ENCODE measurements at regions not wholly inside any gene's neighbourhood (a gene's known extent, or its start where the extent isn't known, plus 50 kb on each side); places are given as distances from the start of the nearest gene placed in this dataset.
A peak's percentile ranks its signal among the peaks of the same experiment; 100 is the strongest.

DNA sequence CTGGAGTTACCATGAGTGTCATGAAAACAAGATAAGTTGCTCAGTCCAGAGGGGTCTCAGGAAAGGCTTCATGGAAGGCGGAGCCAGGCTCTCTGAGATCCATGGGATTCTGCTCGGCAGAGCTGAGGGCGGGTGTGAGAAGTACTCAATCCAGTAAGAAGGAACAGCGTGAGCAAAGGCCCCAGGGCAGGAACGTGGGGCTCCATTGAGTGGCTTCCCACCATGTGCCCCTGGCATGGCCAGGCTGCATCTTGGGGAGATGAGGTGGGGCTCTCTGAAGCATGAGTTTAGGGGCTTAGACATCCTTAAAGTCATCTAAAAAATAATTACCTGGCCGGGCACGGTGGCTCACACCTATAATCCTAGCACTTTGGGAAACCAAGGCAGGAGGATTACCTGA, 58.0 kb downstream of the ARL6IP4 start:
- DNase-seq (ENCODE audit: low read depth) = no peak
- Histone ChIP-seq H3K9me3 (ENCODE audit: control insufficient read depth, low read length) (no peaks in the 10 kb centered on the region), H3K4me3 (ENCODE audit: low read length) (no peak overlapping the region), H3K27me3 (replicated peaks; ENCODE audit: control insufficient read depth, insufficient read depth, low read length) (no peaks in the 10 kb centered on the region), H3K9ac (ENCODE audit: low read length) (no peak overlapping the region), H3K4me1 (ENCODE audit: control insufficient read depth, insufficient read depth, low read length) (peaks cover 34% of the 10 kb centered on the region), H3K36me3 (ENCODE audit: control insufficient read depth, insufficient read depth, low read length, severe bottlenecking) (peaks cover under 1% of the 10 kb centered on the region)

DNA sequence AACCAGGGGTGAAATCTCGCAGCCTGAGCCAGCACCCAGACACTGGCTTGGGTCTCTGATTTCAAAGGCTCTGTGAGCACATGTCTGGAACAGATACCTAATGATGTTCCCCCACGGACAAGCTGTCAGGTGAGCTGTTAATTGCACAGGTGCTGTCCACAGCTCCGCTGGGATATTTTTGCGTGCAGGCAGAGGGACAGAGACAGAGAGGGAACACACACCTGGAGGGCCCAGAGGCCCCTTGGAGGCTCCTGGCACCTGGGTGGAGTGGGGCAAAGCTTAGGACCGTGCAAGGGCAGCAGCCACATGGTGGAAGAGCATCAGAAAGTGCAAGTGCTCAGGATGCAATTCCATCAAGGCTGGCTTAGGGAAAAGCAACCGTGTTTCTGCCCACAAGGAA, 57.3 kb downstream of the ARL6IP4 start:
- Histone ChIP-seq H3K9me3 (ENCODE audit: control insufficient read depth, low read length) (no peaks in the 10 kb centered on the region), H3K36me3 (ENCODE audit: control insufficient read depth, insufficient read depth, low read length, severe bottlenecking) (peaks cover 7% of the 10 kb centered on the region), H3K4me1 (ENCODE audit: control insufficient read depth, insufficient read depth, low read length) (peaks cover 30% of the 10 kb centered on the region), H3K27me3 (replicated peaks; ENCODE audit: control insufficient read depth, insufficient read depth, low read length) (no peaks in the 10 kb centered on the region), H3K9ac (ENCODE audit: low read length) (no peak overlapping the region), H3K4me3 (ENCODE audit: low read length) (no peak overlapping the region)
- no peak for DNase-seq (ENCODE audit: low read depth)

DNA sequence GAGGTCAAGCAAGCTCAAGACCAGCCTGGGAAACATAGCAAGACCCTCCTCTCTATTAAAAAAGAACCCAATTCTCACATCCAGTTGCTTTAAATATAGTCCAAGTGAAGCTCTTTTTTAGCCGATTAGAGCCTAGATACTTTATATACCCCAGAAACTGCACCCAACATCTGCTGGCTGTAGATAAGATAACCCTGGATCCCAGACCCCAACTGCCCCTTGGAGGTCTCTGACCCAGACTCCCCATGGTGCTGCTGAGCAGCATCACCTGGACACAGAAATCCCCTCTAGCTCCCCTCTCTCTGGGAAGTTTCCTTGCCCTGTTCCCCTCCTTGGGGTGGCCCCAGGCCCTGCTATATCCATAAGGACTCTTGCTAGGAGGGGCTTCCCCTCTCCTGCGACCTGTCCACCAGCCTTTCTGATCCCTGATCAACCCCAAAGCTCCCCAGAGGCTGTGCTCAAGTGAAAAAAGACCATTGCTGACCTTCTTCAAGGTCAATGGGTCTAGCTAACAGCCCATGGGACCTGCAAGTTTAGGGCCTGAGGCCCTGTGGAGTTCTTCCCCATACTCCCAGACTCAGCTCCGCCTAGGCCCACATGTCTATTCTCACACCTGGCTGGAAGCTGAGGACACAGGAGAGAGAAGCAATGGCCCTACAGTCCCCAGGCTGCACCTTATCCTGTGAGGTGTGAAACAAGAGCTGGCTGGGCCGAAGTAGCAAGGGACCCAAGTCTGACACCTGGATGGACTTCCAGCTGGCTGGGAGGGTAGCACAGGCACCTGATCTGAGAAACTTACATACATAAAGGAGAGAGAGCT, 56.2 kb downstream of the ARL6IP4 start:
- Histone ChIP-seq H3K9ac (ENCODE audit: low read length) (no peak overlapping the region), H3K9me3 (ENCODE audit: control insufficient read depth, low read length) (no peaks in the 10 kb centered on the region), H3K27me3 (replicated peaks; ENCODE audit: control insufficient read depth, insufficient read depth, low read length) (no peaks in the 10 kb centered on the region), H3K4me3 (ENCODE audit: low read length) (no peak overlapping the region), H3K36me3 (ENCODE audit: control insufficient read depth, insufficient read depth, low read length, severe bottlenecking) (peaks cover 8% of the 10 kb centered on the region), H3K4me1 (ENCODE audit: control insufficient read depth, insufficient read depth, low read length) (peaks cover 30% of the 10 kb centered on the region)
- DNase-seq (ENCODE audit: low read depth) = no peak

DNA sequence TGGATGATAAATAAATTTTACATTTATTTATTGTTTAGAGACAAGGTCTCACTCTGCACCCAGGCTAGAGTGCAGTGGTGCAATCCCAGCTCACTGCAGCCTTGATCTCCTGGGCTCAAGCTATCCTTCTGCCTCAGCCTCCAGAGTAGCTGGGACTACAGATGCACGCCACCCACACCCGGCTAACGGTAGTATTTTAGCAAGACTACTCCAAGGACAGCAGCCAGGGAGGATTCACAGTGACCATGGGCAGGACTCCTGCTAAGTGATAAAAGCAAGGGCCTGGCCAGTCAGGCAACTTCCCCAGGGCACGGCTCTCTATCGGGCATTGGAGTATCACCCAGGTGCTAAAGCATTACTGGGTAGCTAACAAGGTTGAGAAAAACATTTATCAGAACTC, 55.4 kb downstream of the ARL6IP4 start:
- DNase-seq (ENCODE audit: low read depth) = no peak

DNA sequence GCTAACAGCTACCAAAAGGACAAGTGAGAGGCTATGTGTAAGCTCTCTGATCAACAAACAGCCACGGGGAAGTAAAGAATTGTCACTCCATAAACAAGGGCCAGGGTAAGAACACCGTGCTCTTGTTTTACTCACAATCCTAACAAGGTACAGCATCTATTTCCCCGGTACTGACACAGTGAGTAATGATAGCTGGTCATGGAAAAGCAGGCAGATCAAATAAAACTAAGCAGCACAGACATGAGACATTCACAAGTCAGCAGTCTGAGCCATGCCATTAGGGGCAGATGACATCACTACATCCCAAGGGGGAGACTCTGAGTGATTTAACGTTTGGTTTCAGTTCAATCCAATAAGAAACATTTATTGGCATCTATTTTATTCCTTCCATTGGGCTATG, 54.4 kb downstream of the ARL6IP4 start:
- Histone ChIP-seq H3K4me3 (ENCODE audit: low read length) (no peak overlapping the region), H3K4me1 (ENCODE audit: control insufficient read depth, insufficient read depth, low read length) (peaks cover 36% of the 10 kb centered on the region), H3K36me3 (ENCODE audit: control insufficient read depth, insufficient read depth, low read length, severe bottlenecking) (peaks cover 8% of the 10 kb centered on the region), H3K9ac (ENCODE audit: low read length) (no peak overlapping the region), H3K9me3 (ENCODE audit: control insufficient read depth, low read length) (no peaks in the 10 kb centered on the region), H3K27me3 (replicated peaks; ENCODE audit: control insufficient read depth, insufficient read depth, low read length) (no peaks in the 10 kb centered on the region)
- DNase-seq (ENCODE audit: low read depth) = peak; percentile 48

More for the DNA sequence above, 55.4 kb downstream of the ARL6IP4 start:
- Histone ChIP-seq H3K27me3 (replicated peaks; ENCODE audit: control insufficient read depth, insufficient read depth, low read length) (no peaks in the 10 kb centered on the region), H3K9me3 (ENCODE audit: control insufficient read depth, low read length) (no peaks in the 10 kb centered on the region), H3K9ac (ENCODE audit: low read length) (no peak overlapping the region), H3K36me3 (ENCODE audit: control insufficient read depth, insufficient read depth, low read length, severe bottlenecking) (peaks cover 8% of the 10 kb centered on the region), H3K4me3 (ENCODE audit: low read length) (no peak overlapping the region), H3K4me1 (ENCODE audit: control insufficient read depth, insufficient read depth, low read length) (peaks cover 37% of the 10 kb centered on the region)

DNA sequence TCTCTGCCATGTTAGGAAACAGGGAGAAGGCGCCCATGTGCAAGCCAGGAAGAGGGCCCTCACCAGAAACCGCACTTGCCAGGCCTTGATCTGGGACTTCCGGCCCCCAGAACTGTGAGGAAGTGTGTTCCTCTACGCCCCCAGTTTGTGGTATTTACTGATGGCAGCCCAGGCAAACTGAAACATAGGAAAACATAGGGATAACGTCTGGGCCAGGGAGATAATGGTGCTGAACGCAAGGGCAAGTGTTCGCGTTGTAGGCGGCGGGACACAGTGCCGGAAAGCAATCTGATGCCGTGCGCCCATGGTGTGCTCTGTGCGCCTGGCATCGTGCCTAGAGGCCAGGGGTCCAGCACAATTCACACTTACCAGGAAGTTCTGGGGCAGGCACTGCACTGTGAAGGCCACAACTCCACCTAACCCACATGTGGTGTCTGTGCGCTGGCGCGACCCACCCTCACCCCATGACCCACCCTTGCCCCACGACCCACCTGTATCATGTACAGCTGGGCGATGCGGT, 53.6 kb downstream of the ARL6IP4 start:
- H3K9ac ChIP-seq (ENCODE audit: low read length) = no peak overlapping the region
- peaks cover 29% of the 10 kb centered on the region for H3K4me1 ChIP-seq (ENCODE audit: control insufficient read depth, insufficient read depth, low read length)
- no peaks in the 10 kb centered on the region for H3K27me3 ChIP-seq (replicated peaks; ENCODE audit: control insufficient read depth, insufficient read depth, low read length)
- no peak for DNase-seq (ENCODE audit: low read depth)
- H3K9me3 ChIP-seq (ENCODE audit: control insufficient read depth, low read length) = no peaks in the 10 kb centered on the region
- peaks cover 11% of the 10 kb centered on the region for H3K36me3 ChIP-seq (ENCODE audit: control insufficient read depth, insufficient read depth, low read length, severe bottlenecking)
- H3K4me3 ChIP-seq (ENCODE audit: low read length) = no peak overlapping the region

DNA sequence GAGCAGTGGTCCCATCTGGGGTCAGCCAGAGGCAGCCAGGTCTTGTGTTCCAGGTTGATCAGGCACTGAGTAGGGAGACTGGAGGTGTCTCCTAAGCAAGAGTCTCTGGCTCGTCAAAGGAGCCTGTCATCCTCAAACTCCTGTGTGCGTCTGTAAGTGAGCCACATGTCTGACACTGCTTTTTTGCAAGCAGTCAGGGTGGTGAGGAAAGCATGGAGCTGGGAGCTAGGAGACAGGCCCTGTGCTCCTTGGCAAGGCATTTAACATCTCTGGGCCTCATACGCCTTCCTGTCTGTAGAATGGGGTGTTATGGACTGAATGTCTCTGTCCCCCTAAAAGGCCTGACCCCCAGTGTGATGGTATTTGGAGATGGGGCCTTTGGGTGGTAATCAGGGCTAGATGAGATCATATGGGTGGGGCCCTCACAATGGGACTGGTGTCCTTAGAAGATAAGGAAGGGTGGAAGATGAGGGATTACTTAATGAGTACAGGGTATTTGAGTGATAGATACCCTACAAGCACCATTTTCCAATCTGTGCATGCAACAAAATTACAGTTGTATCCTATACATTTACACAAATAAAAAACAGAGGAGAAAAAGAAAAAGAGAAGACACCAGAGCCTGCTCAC, 53.0 kb downstream of the ARL6IP4 start:
- Histone ChIP-seq H3K27me3 (replicated peaks; ENCODE audit: control insufficient read depth, insufficient read depth, low read length) (no peaks in the 10 kb centered on the region), H3K9me3 (ENCODE audit: control insufficient read depth, low read length) (no peaks in the 10 kb centered on the region), H3K9ac (ENCODE audit: low read length) (no peak overlapping the region), H3K4me1 (ENCODE audit: control insufficient read depth, insufficient read depth, low read length) (peaks cover 25% of the 10 kb centered on the region), H3K36me3 (ENCODE audit: control insufficient read depth, insufficient read depth, low read length, severe bottlenecking) (peaks cover 11% of the 10 kb centered on the region), H3K4me3 (ENCODE audit: low read length) (no peak overlapping the region)
- no peak for DNase-seq (ENCODE audit: low read depth)

DNA sequence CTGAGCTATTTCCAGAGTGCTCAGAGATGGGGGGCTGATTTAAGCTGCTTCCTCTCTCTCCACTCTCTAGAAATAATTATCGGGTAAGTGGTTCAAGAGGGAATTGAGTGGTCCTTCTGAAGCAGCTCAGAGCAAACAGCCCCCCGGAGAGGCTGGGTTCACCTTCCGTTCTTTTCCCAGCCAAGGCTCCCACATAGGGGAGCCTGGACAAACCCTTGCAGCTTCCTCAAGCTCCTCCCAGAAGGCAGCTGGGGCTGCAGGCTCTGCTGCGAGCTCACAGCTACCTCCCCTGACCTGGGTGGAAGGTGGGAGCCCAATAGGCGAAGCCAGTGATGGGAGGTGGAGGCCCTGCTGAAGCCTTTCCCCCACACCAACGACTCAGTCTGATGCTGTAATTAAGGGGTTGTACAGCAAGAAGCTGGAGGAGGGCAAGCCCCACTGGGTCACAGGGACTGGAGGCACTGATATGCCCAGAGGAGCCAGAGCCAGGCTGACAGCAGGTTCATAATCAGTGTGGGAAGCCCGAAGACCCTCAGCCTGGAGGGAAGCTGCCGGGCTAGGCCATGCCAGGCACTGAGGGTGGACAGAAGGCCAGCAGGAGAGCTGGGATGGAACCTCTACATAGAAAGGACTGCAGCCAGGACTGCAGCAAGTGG, 52.4 kb downstream of the ARL6IP4 start:
- Histone ChIP-seq H3K9me3 (ENCODE audit: control insufficient read depth, low read length) (no peaks in the 10 kb centered on the region), H3K9ac (ENCODE audit: low read length) (no peak overlapping the region), H3K27me3 (replicated peaks; ENCODE audit: control insufficient read depth, insufficient read depth, low read length) (no peaks in the 10 kb centered on the region), H3K4me1 (ENCODE audit: control insufficient read depth, insufficient read depth, low read length) (peaks cover 25% of the 10 kb centered on the region), H3K4me3 (ENCODE audit: low read length) (no peak overlapping the region), H3K36me3 (ENCODE audit: control insufficient read depth, insufficient read depth, low read length, severe bottlenecking) (peaks cover 13% of the 10 kb centered on the region)
- no peak for DNase-seq (ENCODE audit: low read depth)

Data from adipocyte (in vitro differentiated cells).